ENCODE measurements at regions not wholly inside any gene's neighbourhood (a gene's known extent, or its start where the extent isn't known, plus 50 kb on each side); places are given as distances from the start of the nearest gene placed in this dataset.

GRCh38 chr2:225130093-225130492 lies 87.8 kb upstream of the DOCK10 start:
- Histone ChIP-seq H3K9ac (no peak overlapping the region), H3F3A (ENCODE audit: low read depth) (no peaks in the 10 kb centered on the region), H4K20me1 (ENCODE audit: low read depth) (no peaks in the 10 kb centered on the region), H3K4me3 (no peak overlapping the region), H3K27me3 (no peaks in the 10 kb centered on the region), H3K4me2 (no peak overlapping the region), H3K9me3 (ENCODE audit: low read depth) (no peaks in the 10 kb centered on the region), H3K27ac (no peak overlapping the region), H3K79me2 (ENCODE audit: low read depth) (no peaks in the 10 kb centered on the region), H3K4me1 (no peaks in the 10 kb centered on the region), H2AFZ (replicated peaks) (no peak overlapping the region), H3K36me3 (no peaks in the 10 kb centered on the region)
- Mint-ChIP-seq H3K27ac (no peak overlapping the region), H3K9me3 (peaks cover 8% of the 10 kb centered on the region), H3K27me3 (ENCODE audit: insufficient read depth, low read depth) (no peaks in the 10 kb centered on the region), H3K4me3 (no peak overlapping the region), H3K4me1 (no peaks in the 10 kb centered on the region), H3K36me3 (no peaks in the 10 kb centered on the region)
- TF ChIP-seq EZH2phosphoT487 (IDR thresholded peaks at IDR 0.05): no peak
- no peak for TF ChIP-seq CTCF (IDR thresholded peaks at IDR 0.05)
- TF ChIP-seq EZH2 (IDR thresholded peaks at IDR 0.05): no peak
- no peak for DNase-seq (ENCODE audit: low spot score)

GRCh38 chr2:225124311-225125017 lies 82.2 kb upstream of the DOCK10 start:
- no peaks in the 10 kb centered on the region for H3K4me1 Mint-ChIP-seq
- Histone ChIP-seq H2AFZ (replicated peaks) (no peak overlapping the region), H3K9me3 (ENCODE audit: low read depth) (no peaks in the 10 kb centered on the region), H3K4me2 (no peak overlapping the region), H3K9ac (no peak overlapping the region), H3K79me2 (ENCODE audit: low read depth) (no peaks in the 10 kb centered on the region), H4K20me1 (ENCODE audit: low read depth) (no peaks in the 10 kb centered on the region), H3K27me3 (no peaks in the 10 kb centered on the region), H3K36me3 (no peaks in the 10 kb centered on the region), H3F3A (ENCODE audit: low read depth) (no peaks in the 10 kb centered on the region), H3K27ac (no peak overlapping the region), H3K4me1 (no peaks in the 10 kb centered on the region), H3K4me3 (no peak overlapping the region)
- no peak overlapping the region for H3K27ac Mint-ChIP-seq
- H3K9me3 Mint-ChIP-seq: peaks cover 8% of the 10 kb centered on the region
- H3K36me3 Mint-ChIP-seq: no peaks in the 10 kb centered on the region
- no peak overlapping the region for H3K4me3 Mint-ChIP-seq
- no peak for DNase-seq (ENCODE audit: low spot score)
- TF ChIP-seq EZH2phosphoT487 (IDR thresholded peaks at IDR 0.05) (no peak), CTCF (IDR thresholded peaks at IDR 0.05) (no peak), EZH2 (IDR thresholded peaks at IDR 0.05) (no peak)
- H3K27me3 Mint-ChIP-seq (ENCODE audit: insufficient read depth, low read depth): no peaks in the 10 kb centered on the region

GRCh38 chr2:225122583-225123486 lies 80.6 kb upstream of the DOCK10 start:
- no peak overlapping the region for H3K27ac ChIP-seq
- H2AFZ ChIP-seq (replicated peaks): no peak overlapping the region
- TF ChIP-seq EZH2 (IDR thresholded peaks at IDR 0.05) (no peak), CTCF (IDR thresholded peaks at IDR 0.05) (peak; percentile 57)
- H3K9ac ChIP-seq: no peak overlapping the region
- no peaks in the 10 kb centered on the region for H4K20me1 ChIP-seq (ENCODE audit: low read depth)
- no peaks in the 10 kb centered on the region for H3K27me3 Mint-ChIP-seq (ENCODE audit: insufficient read depth, low read depth)
- no peaks in the 10 kb centered on the region for H3F3A ChIP-seq (ENCODE audit: low read depth)
- peaks cover 8% of the 10 kb centered on the region for H3K9me3 Mint-ChIP-seq
- H3K36me3 ChIP-seq: no peaks in the 10 kb centered on the region
- H3K9me3 ChIP-seq (ENCODE audit: low read depth): no peaks in the 10 kb centered on the region
- H3K4me1 Mint-ChIP-seq: no peaks in the 10 kb centered on the region
- H3K4me3 ChIP-seq: no peak overlapping the region
- no peak overlapping the region for H3K4me2 ChIP-seq
- no peaks in the 10 kb centered on the region for H3K36me3 Mint-ChIP-seq
- H3K27ac Mint-ChIP-seq: no peak overlapping the region
- H3K4me3 Mint-ChIP-seq: no peak overlapping the region
- DNase-seq (ENCODE audit: low spot score): peak; percentile 7
- no peaks in the 10 kb centered on the region for H3K79me2 ChIP-seq (ENCODE audit: low read depth)
- no peaks in the 10 kb centered on the region for H3K27me3 ChIP-seq
- no peaks in the 10 kb centered on the region for H3K4me1 ChIP-seq
